ENCODE measurements at regions not wholly inside any gene's neighbourhood (a gene's known extent, or its start where the extent isn't known, plus 50 kb on each side); places are given as distances from the start of the nearest gene placed in this dataset.
"Not testable (repeated sequence)": the region's sequence is repeated elsewhere in the genome, so short reads cannot be mapped to it uniquely, and the experiment has no call there.

- no peak for ATAC-seq
- DNase-seq = no peak
Observed at GRCh38 chrX:40891798-40892197, 156.5 kb upstream of the MED14 start.

GRCh38 chrX:40893251-40893910 lies 158.0 kb upstream of the MED14 start:
- no peak for ATAC-seq
- no peak for DNase-seq

- ATAC-seq (no peak), DNase-seq (no peak)
Observed at GRCh38 chrX:40895246-40895645, 159.9 kb upstream of the MED14 start.

GRCh38 chrX:40897718-40898270 lies 162.5 kb upstream of the MED14 start:
- ATAC-seq (no peak), DNase-seq (no peak)

GRCh38 chrX:40904739-40905138 lies 169.4 kb upstream of the MED14 start:
- DNase-seq, ATAC-seq: not testable (repeated sequence)

GRCh38 chrX:40908026-40908425 lies 172.7 kb upstream of the MED14 start:
- DNase-seq = no peak
- no peak for ATAC-seq

- ATAC-seq (no peak), DNase-seq (no peak)
Observed at GRCh38 chrX:40908857-40909475, 173.6 kb upstream of the MED14 start.

- ATAC-seq (no peak), DNase-seq (no peak)
Observed at GRCh38 chrX:40912166-40912565, 173.1 kb upstream of the USP9X start.

GRCh38 chrX:40912576-40912975 lies 172.7 kb upstream of the USP9X start:
- no peak for DNase-seq
- no peak for ATAC-seq

- ATAC-seq = no peak
- DNase-seq = no peak
Observed at GRCh38 chrX:40920351-40920750, 164.9 kb upstream of the USP9X start.

GRCh38 chrX:40922307-40922706 lies 162.9 kb upstream of the USP9X start:
- DNase-seq = no peak

GRCh38 chrX:40926739-40927427 lies 158.4 kb upstream of the USP9X start:
- not testable (repeated sequence) for ATAC-seq, DNase-seq

More at GRCh38 chrX:40922307-40922706, 162.9 kb upstream of the USP9X start:
- ATAC-seq = no peak

GRCh38 chrX:40928076-40928475 lies 157.2 kb upstream of the USP9X start:
- no peak for ATAC-seq
- no peak for DNase-seq

GRCh38 chrX:40931921-40932320 lies 153.3 kb upstream of the USP9X start:
- DNase-seq = no peak
- no peak for ATAC-seq

GRCh38 chrX:40933132-40933705 lies 152.0 kb upstream of the USP9X start:
- DNase-seq = peak; percentile 18
- peak; percentile 74 for ATAC-seq

- DNase-seq = no peak
Observed at GRCh38 chrX:40933706-40934425, 151.4 kb upstream of the USP9X start.

GRCh38 chrX:40936827-40937226 lies 148.4 kb upstream of the USP9X start:
- no peak for ATAC-seq
- no peak for DNase-seq

More at GRCh38 chrX:40933706-40934425, 151.4 kb upstream of the USP9X start:
- ATAC-seq = peak; percentile 65

GRCh38 chrX:40938423-40938822 lies 146.8 kb upstream of the USP9X start:
- DNase-seq = no peak
- ATAC-seq = peak; percentile 23

GRCh38 chrX:40943093-40943641 lies 142.1 kb upstream of the USP9X start:
- no peak for DNase-seq
- ATAC-seq = no peak

- DNase-seq (no peak), ATAC-seq (no peak)
Observed at GRCh38 chrX:40945361-40945713, 139.9 kb upstream of the USP9X start.

GRCh38 chrX:40947276-40947675 lies 138.0 kb upstream of the USP9X start:
- ATAC-seq = no peak
- no peak for DNase-seq

GRCh38 chrX:40949071-40949470 lies 136.2 kb upstream of the USP9X start:
- ATAC-seq = no peak
- no peak for DNase-seq
